Small intestine (tissue), 7 donors: ENCODE measurements at regions not wholly inside any gene's neighbourhood (a gene's known extent, or its start where the extent isn't known, plus 50 kb on each side); places are given as distances from the start of the nearest gene placed in this dataset.

Source experiments
- DNase-seq, 2 donors: peaks; one replicate each; pipeline versions ENCODE4 v3.0.0 to v3.0.0-alpha.2; 2013
- FAIRE-seq: peaks from 2 replicates; lab custom pipeline; 2012; peaks lifted over from hg19 to GRCh38; lab: Jason Lieb, UNC
- H3K27ac ChIP-seq, 3 donors: one replicate each; pipeline ENCODE4 v1.5.1; 2013; ENCODE audit warnings: low read length in 2 of 3, mild to moderate bottlenecking in 2 of 3, control low read depth in 1 of 3, inconsistent platforms in 1 of 3, low read depth in 1 of 3, moderate library complexity in 1 of 3
- H3K27me3 ChIP-seq, 3 donors: one replicate each; pipeline ENCODE4 v1.6.1; 2013; ENCODE audit warnings: low read length in 3 of 3, inconsistent platforms in 1 of 3; ENCODE audit not compliant: control insufficient read depth in 3 of 3, insufficient read depth in 3 of 3
- H3K36me3 ChIP-seq, 3 donors: one replicate each; pipeline ENCODE4 v1.6.1; 2013; ENCODE audit warnings: low read length in 3 of 3, inconsistent platforms in 1 of 3, low read depth in 1 of 3, mild to moderate bottlenecking in 1 of 3, moderate library complexity in 1 of 3; ENCODE audit not compliant: control insufficient read depth in 3 of 3, insufficient read depth in 2 of 3
- H3K4me1 ChIP-seq, 3 donors: one replicate each; pipeline ENCODE4 v1.6.1; 2013; ENCODE audit warnings: low read length in 2 of 3, inconsistent platforms in 1 of 3, low read depth in 1 of 3, mild to moderate bottlenecking in 1 of 3, moderate library complexity in 1 of 3; ENCODE audit not compliant: control insufficient read depth in 3 of 3, insufficient read depth in 2 of 3
- H3K4me3 ChIP-seq, 3 donors: one replicate each; pipeline ENCODE4 v1.5.1; 2013; ENCODE audit warnings: low read length in 3 of 3, control low read depth in 1 of 3, inconsistent platforms in 1 of 3, low read depth in 1 of 3, mild to moderate bottlenecking in 1 of 3, moderate library complexity in 1 of 3
- H3K9me3 ChIP-seq, 2 donors: one replicate each; pipeline ENCODE4 v1.6.1; 2013; ENCODE audit warnings: low read depth in 1 of 2, low read length in 1 of 2; ENCODE audit not compliant: control insufficient read depth in 2 of 2, insufficient read depth in 1 of 2
- WGBS, 3 donors: extraction: QIAGEN DNeasy Blood & Tissue Kit; methylation state at CpG; one replicate each; pipeline ENCODE4 v1.1.7; 2013; 5-methylcytosine and 5-hydroxymethylcytosine counted together
- donor health status: healthy with polysubstance abuse.
- donor health status: control.
- donor health status: control.
- donor health status: Bipolar disorder and iron deficiency.
- donor health status: healthy.

DNA sequence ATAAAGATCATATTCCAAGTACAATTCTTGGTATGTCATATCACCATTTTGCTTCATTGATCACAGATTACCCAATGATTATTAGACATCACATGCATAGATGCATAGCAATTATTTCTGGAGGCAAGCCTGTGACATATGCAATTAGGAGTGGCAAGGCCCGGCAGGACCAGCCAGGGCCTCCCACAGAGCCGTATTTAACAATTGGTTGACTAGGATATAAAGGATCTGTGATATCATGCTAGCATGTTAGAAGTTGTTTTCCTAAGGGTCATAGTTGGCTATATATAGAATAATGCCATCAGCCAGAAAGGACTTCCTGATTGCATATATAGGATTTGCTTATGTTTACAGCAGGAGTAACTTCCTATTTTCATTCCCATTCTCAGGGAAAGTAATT, 103.5 kb upstream of the OTUD4 start:
- no peak overlapping the region for H3K4me3 ChIP-seq
- no peak overlapping the region for H3K27ac ChIP-seq
- H3K27me3 ChIP-seq, result peaks cover 0 to 4% (median 0%) of the 10 kb centered on the region in 3 donors
- FAIRE-seq (no peak), DNase-seq (no peak)
- peaks cover 0 to 3% of the 10 kb centered on the region in 2 donors for H3K9me3 ChIP-seq
- 78 to 87% (median 82%) methylated on average over 2 of the region's 2 CpGs for WGBS, 3 donors
- H3K36me3 ChIP-seq, result no peaks in the 10 kb centered on the region
- no peaks in the 10 kb centered on the region for H3K4me1 ChIP-seq

DNA sequence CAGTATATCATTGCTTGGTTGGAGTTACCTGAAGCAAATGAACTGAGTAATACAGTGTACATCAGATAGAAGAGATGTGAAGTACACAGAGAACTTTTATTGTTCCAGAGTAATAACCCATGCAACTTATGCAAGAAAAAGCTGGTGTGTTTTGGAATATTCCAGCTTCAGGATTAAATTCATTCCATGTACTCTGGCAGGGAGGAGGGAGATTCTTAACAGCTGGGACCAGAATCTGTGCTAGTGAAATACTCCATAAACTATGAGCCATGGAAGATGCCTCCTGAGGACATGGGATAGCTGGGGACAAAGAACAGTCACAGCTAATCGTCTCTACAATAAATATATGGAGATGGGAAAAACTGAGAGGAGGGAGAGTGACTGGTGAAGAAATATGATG, 101.6 kb upstream of the OTUD4 start:
- H3K36me3 ChIP-seq, result no peaks in the 10 kb centered on the region
- H3K4me3 ChIP-seq, result no peak overlapping the region
- H3K4me1 ChIP-seq, result no peaks in the 10 kb centered on the region
- DNase-seq, result no peak
- FAIRE-seq, result no peak
- WGBS, 3 donors, result 67 to 73% (median 67%) methylated on average over 1 of the region's 1 CpG
- no peak overlapping the region for H3K27ac ChIP-seq
- no peaks in the 10 kb centered on the region for H3K27me3 ChIP-seq
- H3K9me3 ChIP-seq, result no peaks in the 10 kb centered on the region

DNA sequence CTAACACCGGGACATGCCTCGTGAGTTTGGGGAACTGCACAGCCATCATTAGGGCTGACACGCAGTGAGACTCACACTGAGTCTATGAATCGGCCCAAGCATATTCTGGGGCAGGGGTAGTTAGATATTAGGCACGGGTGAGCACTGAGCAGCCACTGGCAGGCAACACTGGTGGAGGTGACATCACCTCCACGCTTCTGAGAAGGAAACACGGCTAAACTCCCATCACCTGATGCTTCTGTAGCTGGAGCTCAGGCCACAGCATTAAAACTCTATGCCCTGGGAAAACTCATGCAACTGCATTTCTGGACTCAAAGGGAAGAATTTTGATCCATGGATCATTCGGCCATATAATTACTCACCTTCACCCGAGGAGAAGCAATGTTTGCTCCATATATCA, 100.8 kb upstream of the OTUD4 start:
- no peaks in the 10 kb centered on the region for H3K4me1 ChIP-seq
- no peaks in the 10 kb centered on the region for H3K27me3 ChIP-seq
- H3K9me3 ChIP-seq, result no peaks in the 10 kb centered on the region
- WGBS, 3 donors, result 84 to 87% (median 85%) methylated on average over 9 of the region's 9 CpGs
- H3K4me3 ChIP-seq, result no peak overlapping the region
- no peak for FAIRE-seq
- H3K27ac ChIP-seq, result no peak overlapping the region
- no peaks in the 10 kb centered on the region for H3K36me3 ChIP-seq
- no peak for DNase-seq

DNA sequence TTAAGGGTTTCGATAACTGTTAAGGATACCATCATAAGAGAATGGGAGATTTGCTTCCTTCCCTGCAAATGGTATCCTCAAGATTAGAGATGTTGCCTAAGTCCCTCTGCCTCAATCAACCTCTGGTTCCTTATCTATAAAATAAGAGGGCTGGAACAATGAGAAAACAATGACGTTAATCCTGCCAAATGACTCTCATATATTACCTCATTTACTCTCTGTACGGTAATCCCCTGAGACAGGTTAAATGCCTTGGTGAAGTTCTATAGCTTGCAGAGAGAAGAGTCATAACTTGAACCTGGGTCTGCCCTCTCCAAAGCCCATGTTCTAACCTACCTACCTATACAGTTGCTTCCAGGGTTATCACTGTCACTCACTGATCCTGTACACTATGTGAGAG, 100.2 kb upstream of the OTUD4 start:
- no peak overlapping the region for H3K4me3 ChIP-seq
- H3K9me3 ChIP-seq, result no peaks in the 10 kb centered on the region
- H3K4me1 ChIP-seq, result no peaks in the 10 kb centered on the region
- no peaks in the 10 kb centered on the region for H3K27me3 ChIP-seq
- 44 to 79% (median 51%) methylated on average over 3 of the region's 3 CpGs for WGBS, 3 donors
- FAIRE-seq (no peak), DNase-seq (no peak)
- H3K27ac ChIP-seq, result no peak overlapping the region
- H3K36me3 ChIP-seq, result no peaks in the 10 kb centered on the region

DNA sequence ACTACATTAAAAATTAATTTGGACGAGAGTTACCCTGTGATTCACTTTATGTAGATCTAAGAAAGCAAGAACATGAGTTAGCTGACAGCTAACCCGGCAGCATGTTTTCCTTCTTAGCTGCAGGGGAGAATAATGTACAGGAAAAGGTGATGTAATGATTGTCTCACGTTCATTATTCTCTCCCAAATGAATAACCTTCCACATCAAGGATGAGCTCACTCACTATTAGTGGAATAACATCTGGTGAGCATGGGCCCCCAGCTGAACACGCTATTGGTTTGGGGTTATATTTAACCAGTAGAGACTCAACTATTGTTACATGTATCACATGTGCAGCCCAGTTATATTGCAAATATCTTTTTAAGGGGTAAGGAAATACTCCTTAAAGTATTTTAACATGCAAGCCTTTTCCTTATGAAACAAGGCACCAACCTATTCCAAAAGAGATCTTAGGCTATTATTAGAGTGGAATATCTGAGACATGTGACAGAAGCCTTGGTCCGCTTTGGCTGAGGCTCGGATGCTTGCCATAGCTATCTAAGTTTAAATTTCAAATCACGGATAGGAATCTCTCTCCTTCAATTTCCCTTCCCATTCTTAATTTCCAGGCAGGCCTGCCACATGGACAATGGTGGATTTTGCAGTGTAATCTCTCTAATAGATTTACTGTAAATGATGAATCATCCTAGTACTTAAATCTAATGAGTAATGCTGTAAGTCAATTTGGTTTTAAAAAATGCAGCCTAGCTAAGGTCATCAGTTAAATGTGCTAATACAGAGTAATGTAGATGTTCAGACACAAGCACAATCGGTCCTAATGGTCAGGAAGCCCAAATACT, 99.0 kb upstream of the OTUD4 start:
- Histone ChIP-seq H3K27me3 (no peaks in the 10 kb centered on the region), H3K4me1 (no peaks in the 10 kb centered on the region), H3K9me3 (no peaks in the 10 kb centered on the region), H3K27ac (no peak overlapping the region), H3K4me3 (peak overlapping the region in 1 of 3 donors; percentile 15), H3K36me3 (no peaks in the 10 kb centered on the region)
- DNase-seq (no peak), FAIRE-seq (no peak)
- WGBS, 3 donors, result 57 to 73% (median 70%) methylated on average over 8 of the region's 8 CpGs

DNA sequence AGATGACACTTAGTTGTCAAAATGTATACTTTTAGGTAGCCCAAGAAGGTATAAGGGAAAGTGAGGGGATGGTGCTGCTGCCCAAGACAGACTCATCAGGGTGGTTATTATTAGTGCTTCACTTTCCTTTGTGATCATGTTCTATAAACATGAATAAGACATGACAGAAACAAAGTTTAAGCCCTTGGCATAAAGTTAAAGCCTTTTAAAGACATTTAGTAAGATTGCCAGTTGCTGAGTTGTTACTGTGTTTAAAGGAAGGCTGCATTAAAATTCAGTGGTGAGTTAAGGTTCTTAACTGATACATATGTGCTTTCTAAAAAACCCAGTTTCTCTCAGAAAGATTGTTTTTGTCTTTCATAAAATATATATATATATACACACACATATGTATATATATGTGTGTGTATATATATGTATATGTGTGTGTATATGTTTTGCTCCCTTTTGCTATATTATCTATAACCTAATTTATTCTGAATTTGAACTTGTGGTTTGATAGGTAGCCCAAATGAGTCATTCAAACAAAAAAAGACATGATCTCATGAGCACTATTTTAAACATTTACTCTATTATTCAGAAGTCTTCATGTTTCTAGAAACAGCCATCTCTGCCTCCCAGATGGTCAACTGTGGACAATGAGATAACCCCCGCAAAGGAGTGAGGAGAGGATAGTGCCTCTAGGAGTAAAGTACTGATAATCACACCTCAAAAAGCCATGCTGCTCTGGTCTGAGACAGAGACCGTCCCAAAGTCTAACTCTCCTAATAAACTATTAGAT, 98.1 kb upstream of the OTUD4 start:
- DNase-seq (no peak), FAIRE-seq (no peak)
- 83 to 93% (median 90%) methylated on average over 2 of the region's 2 CpGs for WGBS, 3 donors
- H3K36me3 ChIP-seq, result no peaks in the 10 kb centered on the region
- H3K4me3 ChIP-seq, result no peak overlapping the region
- no peaks in the 10 kb centered on the region for H3K27me3 ChIP-seq
- H3K9me3 ChIP-seq, result no peaks in the 10 kb centered on the region
- no peaks in the 10 kb centered on the region for H3K4me1 ChIP-seq
- H3K27ac ChIP-seq, result no peak overlapping the region

DNA sequence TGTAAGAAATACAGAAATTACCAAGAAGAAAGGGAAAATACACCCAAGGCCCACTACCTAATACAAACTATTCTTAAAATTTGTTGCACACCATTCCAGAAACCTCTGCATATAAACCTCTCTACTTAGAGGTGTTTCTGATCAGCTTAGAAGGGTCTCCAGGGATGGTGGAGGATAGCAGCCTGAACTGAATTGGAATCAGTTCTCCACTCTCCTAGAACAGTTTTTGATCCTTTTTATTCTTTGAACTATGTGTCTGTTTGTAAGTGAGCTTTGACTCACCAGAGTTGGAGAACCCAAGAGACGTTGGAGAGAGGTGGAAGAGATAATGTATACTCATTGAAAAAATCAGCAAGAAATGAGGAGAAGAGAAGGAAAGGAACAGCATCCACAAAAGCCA, 96.6 kb upstream of the OTUD4 start:
- H3K4me3 ChIP-seq, result no peak overlapping the region
- no peak overlapping the region for H3K27ac ChIP-seq
- DNase-seq (no peak), FAIRE-seq (no peak)
- no peaks in the 10 kb centered on the region for H3K27me3 ChIP-seq
- H3K4me1 ChIP-seq, result no peaks in the 10 kb centered on the region
- WGBS, 3 donors, result 46 to 72% (median 52%) methylated on average over 1 of the region's 1 CpG
- H3K36me3 ChIP-seq, result no peaks in the 10 kb centered on the region
- no peaks in the 10 kb centered on the region for H3K9me3 ChIP-seq

DNA sequence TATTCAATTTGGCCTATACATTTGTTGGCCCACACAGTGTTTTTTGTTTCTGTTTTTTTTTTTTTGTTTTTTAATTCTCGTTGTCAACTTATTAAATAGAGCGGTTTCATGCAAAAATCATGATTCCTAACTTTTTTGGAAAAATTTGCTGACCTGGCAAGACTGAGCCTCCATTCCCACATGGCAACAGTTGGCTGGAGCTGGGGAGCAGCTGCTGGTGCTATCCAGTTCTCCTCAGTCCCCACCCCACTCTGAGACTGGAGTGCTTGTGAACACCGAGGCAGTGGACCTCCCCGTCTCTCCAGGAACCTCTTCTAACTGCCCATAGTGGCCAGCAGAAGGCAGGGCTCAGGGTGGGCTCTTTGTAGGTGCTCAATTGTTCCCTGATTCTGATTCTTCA, 95.7 kb upstream of the OTUD4 start:
- WGBS, 3 donors, result 68 to 91% (median 81%) methylated on average over 4 of the region's 4 CpGs
- no peaks in the 10 kb centered on the region for H3K4me1 ChIP-seq
- no peak for FAIRE-seq

More for the DNA sequence above, 95.7 kb upstream of the OTUD4 start:
- no peaks in the 10 kb centered on the region for H3K36me3 ChIP-seq
- H3K27ac ChIP-seq, result no peak overlapping the region
- no peaks in the 10 kb centered on the region for H3K27me3 ChIP-seq
- no peak overlapping the region for H3K4me3 ChIP-seq
- DNase-seq, result no peak
- H3K9me3 ChIP-seq, result no peaks in the 10 kb centered on the region
